H9 (cell line): ENCODE measurements at regions not wholly inside any gene's neighbourhood (a gene's known extent, or its start where the extent isn't known, plus 50 kb on each side); places are given as distances from the start of the nearest gene placed in this dataset.
A peak's percentile ranks its signal among the peaks of the same experiment; 100 is the strongest.

Experiments
- DNase-seq: peaks from one replicate; pipeline ENCODE4 v3.0.0-alpha.2; 2017
- H2AFZ ChIP-seq: one replicate; pipeline ENCODE4 v1.6.1; 2013; ENCODE audit warnings: mild to moderate bottlenecking, low read length, control low read depth, moderate library complexity
- H2AK5ac ChIP-seq: 2 replicates; pipeline ENCODE4 v1.6.1; 2013; ENCODE audit warnings: low read length, control low read depth, mixed read lengths; ENCODE audit not compliant: insufficient read length
- H2BK120ac ChIP-seq: one replicate; pipeline ENCODE4 v1.6.1; 2013; ENCODE audit warnings: low read depth, mild to moderate bottlenecking, low read length, control low read depth, inconsistent platforms; ENCODE audit not compliant: poor library complexity, severe bottlenecking
- H2BK12ac ChIP-seq: 2 replicates; pipeline ENCODE4 v1.6.1; 2013; ENCODE audit warnings: low read length, control low read depth, mixed read lengths, low read depth; ENCODE audit not compliant: insufficient read length
- H2BK15ac ChIP-seq: 2 replicates; pipeline ENCODE4 v1.6.1; 2013; ENCODE audit warnings: low read depth, low read length, control low read depth
- H2BK20ac ChIP-seq: one replicate; pipeline ENCODE4 v1.6.1; 2013; ENCODE audit warnings: low read depth, mild to moderate bottlenecking, low read length, control low read depth, inconsistent platforms; ENCODE audit not compliant: poor library complexity, severe bottlenecking
- H2BK5ac ChIP-seq: 2 replicates; pipeline ENCODE4 v1.6.1; 2013; ENCODE audit warnings: low read length, control low read depth, mixed read lengths; ENCODE audit not compliant: insufficient read length
- H3K14ac ChIP-seq: 2 replicates; pipeline ENCODE4 v1.6.1; 2013; ENCODE audit warnings: low read length, control low read depth; ENCODE audit not compliant: insufficient read depth
- H3K18ac ChIP-seq: 2 replicates; pipeline ENCODE4 v1.6.1; 2013; ENCODE audit warnings: low read depth, mild to moderate bottlenecking, mixed read lengths, low read length, control low read depth; ENCODE audit not compliant: insufficient read length
- H3K23ac ChIP-seq: 2 replicates; pipeline ENCODE4 v1.6.1; 2013; ENCODE audit warnings: low read length, control low read depth, mixed read lengths, low read depth; ENCODE audit not compliant: insufficient read length
- H3K23me2 ChIP-seq: 2 replicates; pipeline ENCODE4 v1.6.1; 2013; ENCODE audit warnings: low read depth, mild to moderate bottlenecking, mixed read lengths, low read length, control low read depth; ENCODE audit not compliant: insufficient read length, poor library complexity, severe bottlenecking
- H3K27ac ChIP-seq: 2 replicates; pipeline ENCODE4 v1.5.1; 2013; ENCODE audit warnings: low read length, control low read depth, mixed read lengths, low read depth; ENCODE audit not compliant: insufficient read length
- H3K27me3 ChIP-seq: 2 replicates; pipeline ENCODE4 v1.6.1; 2013; ENCODE audit warnings: low read length, control low read depth, inconsistent platforms; ENCODE audit not compliant: insufficient read depth
- H3K4ac ChIP-seq: 2 replicates; pipeline ENCODE4 v1.6.1; 2013; ENCODE audit warnings: low read depth, mild to moderate bottlenecking, control low read depth, inconsistent platforms, low read length, moderate library complexity
- H3K4me1 ChIP-seq: 2 replicates; pipeline ENCODE4 v1.6.1; 2013; ENCODE audit warnings: low read length, control low read depth, inconsistent platforms; ENCODE audit not compliant: insufficient read depth
- H3K4me2 ChIP-seq: 2 replicates; pipeline ENCODE4 v1.6.1; 2013; ENCODE audit warnings: low read length, control low read depth, mixed read lengths; ENCODE audit not compliant: insufficient read length, insufficient read depth
- H3K56ac ChIP-seq: 2 replicates; pipeline ENCODE4 v1.6.1; 2013; ENCODE audit warnings: low read depth, mild to moderate bottlenecking, mixed read lengths, low read length, control low read depth; ENCODE audit not compliant: insufficient read length
- H3K79me1 ChIP-seq: 2 replicates; pipeline ENCODE4 v1.6.1; 2013; ENCODE audit warnings: low read depth, mild to moderate bottlenecking, moderate library complexity, low read length, control low read depth, inconsistent platforms; ENCODE audit not compliant: insufficient read depth, poor library complexity, severe bottlenecking
- H3K79me2 ChIP-seq: 2 replicates; pipeline ENCODE4 v1.6.1; 2013; ENCODE audit warnings: low read length, control low read depth, inconsistent platforms; ENCODE audit not compliant: insufficient read depth
- H3K9ac ChIP-seq: 2 replicates; pipeline ENCODE4 v1.6.1; 2013; ENCODE audit warnings: low read length, control low read depth, mixed read lengths; ENCODE audit not compliant: insufficient read length; ENCODE audit errors: extremely low read depth
- H3K9me3 ChIP-seq: one replicate; pipeline ENCODE4 v1.6.1; 2013; ENCODE audit warnings: low read depth, low read length, inconsistent platforms; ENCODE audit not compliant: control insufficient read depth
- H3T11ph ChIP-seq: one replicate; pipeline ENCODE4 v1.6.1; 2013; ENCODE audit warnings: mild to moderate bottlenecking, low read length, control low read depth, inconsistent platforms
- H4K20me1 ChIP-seq: one replicate; pipeline ENCODE4 v1.6.1; 2013; ENCODE audit not compliant: control insufficient read depth, insufficient read length, insufficient read depth
- H4K5ac ChIP-seq: 2 replicates; pipeline ENCODE4 v1.6.1; 2013; ENCODE audit warnings: low read depth, mild to moderate bottlenecking, mixed read lengths, low read length, control low read depth; ENCODE audit not compliant: insufficient read length
- H4K8ac ChIP-seq: replicated peaks from 2 replicates; pipeline ENCODE4 v1.6.1; 2013; ENCODE audit warnings: low read length, control low read depth, mixed read lengths, low read depth; ENCODE audit not compliant: insufficient read length
- H4K91ac ChIP-seq: 2 replicates; pipeline ENCODE4 v1.6.1; 2013; ENCODE audit warnings: low read depth, mild to moderate bottlenecking, moderate library complexity, mixed read lengths, low read length, control low read depth; ENCODE audit not compliant: insufficient read length
- H3K27ac Mint-ChIP-seq, 3 experiments: 2 replicates in 2 of 3; 3 replicates in 1 of 3; pipeline ENCODE4 v1.8.0; 2020 to 2021; ENCODE audit warnings: mixed read lengths in 3 of 3, mild to moderate bottlenecking in 1 of 3, moderate library complexity in 1 of 3
- H3K27me3 Mint-ChIP-seq: 2 replicates; pipeline ENCODE4 v1.8.0; 2021; ENCODE audit warnings: low read depth, mild to moderate bottlenecking, moderate library complexity, mixed read lengths
- H3K36me3 Mint-ChIP-seq, 3 experiments: 2 replicates in 2 of 3; 3 replicates in 1 of 3; pipeline ENCODE4 v1.8.0; 2020 to 2021; ENCODE audit warnings: low read depth in 3 of 3, mixed read lengths in 3 of 3; ENCODE audit not compliant: insufficient read depth in 1 of 3
- H3K4me1 Mint-ChIP-seq, 2 experiments: 2 replicates each; pipeline ENCODE4 v1.8.0; 2020; ENCODE audit warnings: mixed read lengths in 2 of 2
- H3K4me3 Mint-ChIP-seq, 2 experiments: 2 replicates in 1 of 2; 3 replicates in 1 of 2; pipeline ENCODE4 v1.8.0; 2020 to 2021; ENCODE audit warnings: mild to moderate bottlenecking in 2 of 2, mixed read lengths in 2 of 2, moderate library complexity in 1 of 2
- H3K9me3 Mint-ChIP-seq, 2 experiments: 2 replicates in 1 of 2; 3 replicates in 1 of 2; pipeline ENCODE4 v1.8.0; 2020; ENCODE audit warnings: mild to moderate bottlenecking in 2 of 2, mixed read lengths in 2 of 2, moderate library complexity in 1 of 2
- WGBS: extraction: QIAGEN DNeasy Blood & Tissue Kit; methylation state at CpG from one replicate; pipeline ENCODE4 v1.1.7; 2013; ENCODE audit warnings: missing lambda C conversion rate, low lambda C conversion rate, mixed read lengths; ENCODE audit not compliant: insufficient read length; ENCODE audit errors: extremely low coverage; 5-methylcytosine and 5-hydroxymethylcytosine counted together
- TF ChIP-seq, protein P1 (sequence below): fragments of 200-600 bp; sonication (generic); conservative IDR thresholded peaks from 3 replicates; pipeline ENCODE4 v1.8.0; 2021; ENCODE audit warnings: antibody characterized with exemption, mild to moderate bottlenecking

GRCh38 chr1:81654147-81654546 lies 146.6 kb upstream of the ADGRL2 start:
- no CpG with 5 or more reads among the region's 8 CpGs for WGBS
- no peak overlapping the region for H3K27ac ChIP-seq
- TF ChIP-seq, protein P1, sequence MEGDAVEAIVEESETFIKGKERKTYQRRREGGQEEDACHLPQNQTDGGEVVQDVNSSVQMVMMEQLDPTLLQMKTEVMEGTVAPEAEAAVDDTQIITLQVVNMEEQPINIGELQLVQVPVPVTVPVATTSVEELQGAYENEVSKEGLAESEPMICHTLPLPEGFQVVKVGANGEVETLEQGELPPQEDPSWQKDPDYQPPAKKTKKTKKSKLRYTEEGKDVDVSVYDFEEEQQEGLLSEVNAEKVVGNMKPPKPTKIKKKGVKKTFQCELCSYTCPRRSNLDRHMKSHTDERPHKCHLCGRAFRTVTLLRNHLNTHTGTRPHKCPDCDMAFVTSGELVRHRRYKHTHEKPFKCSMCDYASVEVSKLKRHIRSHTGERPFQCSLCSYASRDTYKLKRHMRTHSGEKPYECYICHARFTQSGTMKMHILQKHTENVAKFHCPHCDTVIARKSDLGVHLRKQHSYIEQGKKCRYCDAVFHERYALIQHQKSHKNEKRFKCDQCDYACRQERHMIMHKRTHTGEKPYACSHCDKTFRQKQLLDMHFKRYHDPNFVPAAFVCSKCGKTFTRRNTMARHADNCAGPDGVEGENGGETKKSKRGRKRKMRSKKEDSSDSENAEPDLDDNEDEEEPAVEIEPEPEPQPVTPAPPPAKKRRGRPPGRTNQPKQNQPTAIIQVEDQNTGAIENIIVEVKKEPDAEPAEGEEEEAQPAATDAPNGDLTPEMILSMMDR, result no peak

More at GRCh38 chr1:81654147-81654546, 146.6 kb upstream of the ADGRL2 start:
- H3K23me2 ChIP-seq, result no peaks in the 10 kb centered on the region
- no peak overlapping the region for H2BK12ac ChIP-seq
- peak overlapping the region in 2 of 3 experiments; percentile 2 to 19; a peak in 3 of 7 replicates for H3K27ac Mint-ChIP-seq
- no peaks in the 10 kb centered on the region for H3K27me3 ChIP-seq
- H3K79me2 ChIP-seq, result no peaks in the 10 kb centered on the region
- H3K9ac ChIP-seq, result no peak overlapping the region
- no peaks in the 10 kb centered on the region for H3K27me3 Mint-ChIP-seq
- no peak overlapping the region for H3K14ac ChIP-seq
- no peak overlapping the region for H4K5ac ChIP-seq
- H2BK120ac ChIP-seq, result no peak overlapping the region
- H4K8ac ChIP-seq, result no peak overlapping the region
- H3K79me1 ChIP-seq, result no peaks in the 10 kb centered on the region
- H3T11ph ChIP-seq, result no peak overlapping the region
- H3K9me3 ChIP-seq, result no peaks in the 10 kb centered on the region
- H2AK5ac ChIP-seq, result no peak overlapping the region
- H3K4me1 ChIP-seq, result peaks cover 7% of the 10 kb centered on the region; the same call in 1 of the 2 replicates
- no peak overlapping the region for H3K23ac ChIP-seq
- H4K91ac ChIP-seq, result no peak overlapping the region
- DNase-seq, result no peak
- no peak overlapping the region for H2BK15ac ChIP-seq
- no peak overlapping the region for H2BK5ac ChIP-seq
- H3K56ac ChIP-seq, result no peak overlapping the region
- H2BK20ac ChIP-seq, result no peak overlapping the region
- H3K4me1 Mint-ChIP-seq, result peaks cover 23 to 24% of the 10 kb centered on the region in 2 experiments
- no peaks in the 10 kb centered on the region for H4K20me1 ChIP-seq
- H3K4me3 Mint-ChIP-seq, result no peak overlapping the region
- peaks cover 0 to 2% of the 10 kb centered on the region in 2 experiments; a peak in 1 of 5 replicates for H3K9me3 Mint-ChIP-seq
- H3K36me3 Mint-ChIP-seq, result 0 out of 7 replicates have a peak, but pooled peaks cover 0 to 4% (median 0%) of the 10 kb centered on the region in 3 experiments
- H3K18ac ChIP-seq, result no peak overlapping the region
- no peak overlapping the region for H3K4ac ChIP-seq
- H3K4me2 ChIP-seq, result no peak overlapping the region
- no peak overlapping the region for H2AFZ ChIP-seq
